ENCODE measurements at regions not wholly inside any gene's neighbourhood (a gene's known extent, or its start where the extent isn't known, plus 50 kb on each side); places are given as distances from the start of the nearest gene placed in this dataset.

GRCh38 chr12:61213646-61214045 is 1046.6 kb upstream of the USP15 start:
- DNase-seq (no peak), ATAC-seq (no peak)
- H3K27me3 ChIP-seq: no peaks in the 10 kb centered on the region
- no peaks in the 10 kb centered on the region for H3K36me3 ChIP-seq
- intact Hi-C loops (cut with DNase I): no loop called here
- TF ChIP-seq CTCF (IDR thresholded peaks at IDR 0.05) (no peak), POLR2A (IDR thresholded peaks at IDR 0.05) (no peak)
- H3K27ac ChIP-seq: no peak overlapping the region
- no peaks in the 10 kb centered on the region for H3K4me1 ChIP-seq
- 76% methylated on average over 3 of the region's 3 CpGs for WGBS (ENCODE audit: insufficient coverage, low coverage, low lambda C conversion rate, missing lambda C conversion rate)
- no peaks in the 10 kb centered on the region for H3K9me3 ChIP-seq
- no peak overlapping the region for H3K4me3 ChIP-seq

- Histone ChIP-seq H3K27ac (no peak overlapping the region), H3K36me3 (no peaks in the 10 kb centered on the region), H3K4me3 (no peak overlapping the region), H3K4me1 (no peaks in the 10 kb centered on the region), H3K27me3 (no peaks in the 10 kb centered on the region), H3K9me3 (no peaks in the 10 kb centered on the region)
- no peak for DNase-seq
- TF ChIP-seq CTCF (IDR thresholded peaks at IDR 0.05): no peak
- TF ChIP-seq POLR2A (IDR thresholded peaks at IDR 0.05): no peak
- intact Hi-C loops (cut with DNase I): no loop called here
- no peak for ATAC-seq
- 81% methylated on average over 4 of the region's 4 CpGs for WGBS (ENCODE audit: insufficient coverage, low coverage, low lambda C conversion rate, missing lambda C conversion rate)
Measured at GRCh38 chr12:61220337-61220736, 1039.9 kb upstream of the USP15 start.

GRCh38 chr12:61232040-61232439 is 1028.2 kb upstream of the USP15 start:
- no peak overlapping the region for H3K4me3 ChIP-seq
- H3K27me3 ChIP-seq: no peaks in the 10 kb centered on the region
- intact Hi-C loops (cut with DNase I): no loop called here
- 70% methylated on average over 5 of the region's 5 CpGs for WGBS (ENCODE audit: insufficient coverage, low coverage, low lambda C conversion rate, missing lambda C conversion rate)
- DNase-seq (no peak), ATAC-seq (no peak)
- H3K27ac ChIP-seq: no peak overlapping the region
- TF ChIP-seq POLR2A (IDR thresholded peaks at IDR 0.05) (no peak), CTCF (IDR thresholded peaks at IDR 0.05) (no peak)
- no peaks in the 10 kb centered on the region for H3K4me1 ChIP-seq
- H3K36me3 ChIP-seq: no peaks in the 10 kb centered on the region
- no peaks in the 10 kb centered on the region for H3K9me3 ChIP-seq

- 56% methylated on average over 2 of the region's 2 CpGs for WGBS (ENCODE audit: insufficient coverage, low coverage, low lambda C conversion rate, missing lambda C conversion rate)
- no peak overlapping the region for H3K27ac ChIP-seq
- no peak overlapping the region for H3K4me3 ChIP-seq
- H3K36me3 ChIP-seq: no peaks in the 10 kb centered on the region
- H3K4me1 ChIP-seq: no peaks in the 10 kb centered on the region
- no peaks in the 10 kb centered on the region for H3K9me3 ChIP-seq
- intact Hi-C loops (cut with DNase I): no loop called here
- no peak for TF ChIP-seq CTCF (IDR thresholded peaks at IDR 0.05)
- no peak for TF ChIP-seq POLR2A (IDR thresholded peaks at IDR 0.05)
- no peaks in the 10 kb centered on the region for H3K27me3 ChIP-seq
- no peak for ATAC-seq
- DNase-seq: no peak
Measured at GRCh38 chr12:61250303-61250702, 1009.9 kb upstream of the USP15 start.

GRCh38 chr12:61251076-61251475 is 1009.1 kb upstream of the USP15 start:
- ATAC-seq (no peak), DNase-seq (no peak)
- 21% methylated on average over 3 of the region's 3 CpGs for WGBS (ENCODE audit: insufficient coverage, low coverage, low lambda C conversion rate, missing lambda C conversion rate)
- Histone ChIP-seq H3K27me3 (no peaks in the 10 kb centered on the region), H3K4me3 (no peak overlapping the region), H3K27ac (no peak overlapping the region), H3K9me3 (no peaks in the 10 kb centered on the region), H3K36me3 (no peaks in the 10 kb centered on the region), H3K4me1 (no peaks in the 10 kb centered on the region)
- intact Hi-C loops (cut with DNase I): no loop called here
- TF ChIP-seq CTCF (IDR thresholded peaks at IDR 0.05) (no peak), POLR2A (IDR thresholded peaks at IDR 0.05) (no peak)

Data from right lobe of liver (tissue), 6 donors.